B cell (primary cell): ENCODE measurements at regions not wholly inside any gene's neighbourhood (a gene's known extent, or its start where the extent isn't known, plus 50 kb on each side); places are given as distances from the start of the nearest gene placed in this dataset.

Source experiments
- CTCF ChIP-seq: fragments of 200-600 bp; IDR thresholded peaks from one replicate; pipeline ENCODE4 v1.8.0; 2022; ENCODE audit warnings: antibody characterized with exemption, mild to moderate bottlenecking
- EZH2 ChIP-seq: IDR thresholded peaks from 2 replicates; pipeline ENCODE4 v1.6.1; 2012; ENCODE audit warnings: borderline replicate concordance, low read depth, mild to moderate bottlenecking, moderate library complexity, low read length; ENCODE audit not compliant: insufficient read depth, poor library complexity, severe bottlenecking

GRCh38 chr11:101255036-101255435 is 125.4 kb upstream of the PGR start:
- TF ChIP-seq EZH2, result no peak
- TF ChIP-seq CTCF, result no peak
